ENCODE measurements at regions not wholly inside any gene's neighbourhood (a gene's known extent, or its start where the extent isn't known, plus 50 kb on each side); places are given as distances from the start of the nearest gene placed in this dataset.
A peak's percentile ranks its signal among the peaks of the same experiment; 100 is the strongest.

GRCh38 chr18:23085066-23085465 is 50.2 kb upstream of the CABLES1 start:
- POLR2A ChIA-PET (ENCODE audit: unreplicated experiment), result no interaction called here

More at GRCh38 chr18:23085066-23085465, 50.2 kb upstream of the CABLES1 start:
- BruUV-seq (replicated peaks), result no TSS peak
- no peak overlapping the region for H2BK5ac ChIP-seq (ENCODE audit: low read depth, low read length, poor library complexity, severe bottlenecking)
- ATAC-seq (ENCODE audit: low read depth), result no peak
- no peak overlapping the region for H3K4me2 ChIP-seq (ENCODE audit: low read depth, low read length)
- peak overlapping the region; percentile 60; the same call in 1 of the 2 replicates for H2BK120ac ChIP-seq (ENCODE audit: low read depth, low read length)
- 67% methylated on average over 1 of the region's 5 CpGs; no CpG with 5 or more reads in 1 of the 2 experiments for WGBS, 2 experiments (ENCODE audit: extremely low coverage in 2 of 2, insufficient read length in 1 of 2)
- H3K23ac ChIP-seq (ENCODE audit: low read depth, low read length), result 0 out of 2 replicates have a peak overlapping the region, but pooled peaks have one; percentile 51
- no peaks in the 10 kb centered on the region for H3K9me3 ChIP-seq (ENCODE audit: control insufficient read depth, insufficient read depth, low read length)
- H3K9me1 ChIP-seq (ENCODE audit: insufficient read depth, low read length), result no peaks in the 10 kb centered on the region
- CTCF ChIA-PET, result no interaction called here
- peaks cover 6% of the 10 kb centered on the region for H3K4me1 ChIP-seq (ENCODE audit: control insufficient read depth, insufficient read depth, low read length)
- H4K5ac ChIP-seq (ENCODE audit: low read depth, low read length), result peak overlapping the region; percentile 48; the same call in 1 of the 2 replicates
- 0 out of 3 replicates have a peak overlapping the region, but pooled peaks have one; percentile 27 for H2BK15ac ChIP-seq (ENCODE audit: low read depth, low read length)
- H3K9ac ChIP-seq (ENCODE audit: low read depth, low read length), result no peak overlapping the region
- peak overlapping the region; percentile 61 for H2AK5ac ChIP-seq (ENCODE audit: low read depth, low read length)
- H2AFZ ChIP-seq (replicated peaks; ENCODE audit: low read length, poor library complexity), result no peak overlapping the region
- H2AK9ac ChIP-seq (replicated peaks; ENCODE audit: low read depth, low read length, poor library complexity), result peak overlapping the region; percentile 65
- intact Hi-C loops (cut with micrococcal nuclease), result no loop called here
- H3K56ac ChIP-seq (ENCODE audit: extremely low read depth, insufficient read depth, low read length), result no peak overlapping the region
- dilution Hi-C loops (cut with HindIII; ENCODE audit: low sequenced_read_pairs, unreplicated experiment), result no loop called here
- H3K36me3 ChIP-seq (ENCODE audit: control insufficient read depth, insufficient read depth, low read length), result no peaks in the 10 kb centered on the region
- no peaks in the 10 kb centered on the region for H3K27me3 ChIP-seq (ENCODE audit: control insufficient read depth, insufficient read depth, low read length)
- no peak for DNase-seq
- no peak overlapping the region for H4K8ac ChIP-seq (ENCODE audit: low read depth in 2 of 2, low read length in 2 of 2)
- 0 out of 2 replicates have a peak overlapping the region, but pooled peaks have one; percentile 24 for H2BK20ac ChIP-seq (ENCODE audit: low read depth, low read length)
- TF ChIP-seq POLR2A (IDR thresholded peaks at IDR 0.05; ENCODE audit: low read depth, low read length) (no peak), NFE2L2 (IDR thresholded peaks at IDR 0.05; ENCODE audit: low read depth, low read length) (no peak), CHD1 (IDR thresholded peaks at IDR 0.05; ENCODE audit: low read depth, low read length) (no peak), CEBPB (IDR thresholded peaks at IDR 0.05; ENCODE audit: low read depth, low read length) (no peak), MAFK (IDR thresholded peaks at IDR 0.05; ENCODE audit: low read depth, low read length) (no peak), USF2 (IDR thresholded peaks at IDR 0.05; ENCODE audit: low read depth, low read length) (no peak), SMC3 (IDR thresholded peaks at IDR 0.05; ENCODE audit: low read depth, low read length) (no peak), MAZ (IDR thresholded peaks at IDR 0.05; ENCODE audit: borderline replicate concordance, low read depth, low read length) (no peak), CTCF (conservative IDR thresholded peaks at IDR 0.05; ENCODE audit: low read depth, low read length) (no peak), RFX5 (IDR thresholded peaks at IDR 0.05; ENCODE audit: low read depth, low read length) (no peak), MXI1 (IDR thresholded peaks at IDR 0.05; ENCODE audit: borderline replicate concordance, low read depth, low read length) (no peak), FOS (IDR thresholded peaks at IDR 0.05; ENCODE audit: low read depth, low read length) (no peak), ELK1 (IDR thresholded peaks at IDR 0.05; ENCODE audit: borderline replicate concordance, low read depth, low read length) (no peak), RCOR1 (IDR thresholded peaks at IDR 0.05; ENCODE audit: insufficient replicate concordance, low read length) (no peak), RAD21 (IDR thresholded peaks at IDR 0.05; ENCODE audit: low read length) (no peak), BHLHE40 (IDR thresholded peaks at IDR 0.05; ENCODE audit: low read depth, low read length) (no peak)
- peak overlapping the region; percentile 19; the same call in 1 of the 2 replicates for H3K14ac ChIP-seq (replicated peaks; ENCODE audit: low read depth, low read length)
- in situ Hi-C loops (cut with MboI; ENCODE audit: low sequenced_read_pairs), result no loop called here
- no peaks in the 10 kb centered on the region for H4K20me1 ChIP-seq (ENCODE audit: insufficient read depth, low read length)
- no peaks in the 10 kb centered on the region for H3K79me1 ChIP-seq (ENCODE audit: low read depth in 1 of 2, low read length in 2 of 2)
- no peak overlapping the region for H3K27ac ChIP-seq (ENCODE audit: insufficient read depth, low read length)
- H3K18ac ChIP-seq (ENCODE audit: low read depth, low read length), result peak overlapping the region; percentile 24; the same call in 1 of the 2 replicates
- H4K91ac ChIP-seq (ENCODE audit: insufficient read depth, low read depth, low read length), result no peak overlapping the region; the same call in 1 of the 2 replicates
- no peak overlapping the region for H3K4me3 ChIP-seq (ENCODE audit: insufficient read depth, low read depth, low read length)
- H3K4ac ChIP-seq (ENCODE audit: low read depth, low read length), result no peak overlapping the region; the same call in 1 of the 2 replicates

Data from IMR-90 (cell line).